Gastrocnemius medialis (tissue), 4 donors: ENCODE measurements at regions not wholly inside any gene's neighbourhood (a gene's known extent, or its start where the extent isn't known, plus 50 kb on each side); places are given as distances from the start of the nearest gene placed in this dataset.

Experiments
- ATAC-seq, 2 donors: fragments of 150-250 bp; one replicate each; pipeline ENCODE4 v1.9.1; 2016
- DNase-seq, 2 donors: peaks; one replicate each; pipeline ENCODE4 v3.0.0-alpha.2; 2019
- H3K27ac ChIP-seq, 4 donors: fragments of 200-600 bp; sonication (generic); 1 replicate in 1 of 4; 2 replicates in 3 of 4; pipeline ENCODE4 v1.5.1; 2016 to 2018; ENCODE audit warnings: mild to moderate bottlenecking in 2 of 4, moderate library complexity in 1 of 4
- H3K27me3 ChIP-seq, 3 donors: fragments of 200-600 bp; sonication (generic) in 2 of 3; 1 replicate in 1 of 3; 2 replicates in 2 of 3; pipeline versions ENCODE4 v1.5.1 to v1.6.0; 2016 to 2019; ENCODE audit warnings: mild to moderate bottlenecking in 1 of 3, moderate library complexity in 1 of 3
- H3K36me3 ChIP-seq, 2 donors: fragments of 200-600 bp; sonication (generic) in 1 of 2; one replicate each; pipeline ENCODE4 v1.5.1; 2017 to 2018
- H3K4me1 ChIP-seq, 2 donors: fragments of 200-600 bp; sonication (generic) in 1 of 2; one replicate each; pipeline ENCODE4 v1.5.1; 2016 to 2017; ENCODE audit warnings: mild to moderate bottlenecking in 2 of 2
- H3K4me3 ChIP-seq, 4 donors: fragments of 200-600 bp; sonication (generic) in 3 of 4; 1 replicate in 1 of 4; 2 replicates in 3 of 4; pipeline ENCODE4 v1.5.1; 2016 to 2019; ENCODE audit warnings: mild to moderate bottlenecking in 2 of 4
- H3K9me3 ChIP-seq, 3 donors: fragments of 200-600 bp; sonication (generic) in 2 of 3; 1 replicate in 1 of 3; 2 replicates in 2 of 3; pipeline ENCODE4 v1.5.1; 2016 to 2019
- CTCF ChIP-seq, 5 experiments: fragments of 450-650 bp in 3 of 5; fragments of 200-600 bp in 2 of 5; sonication (generic) in 2 of 5; IDR thresholded peaks in 4 of 5; conservative IDR thresholded peaks in 1 of 5; 1 replicate in 4 of 5; 2 replicates in 1 of 5; pipeline ENCODE4 v1.5.1; 2016 to 2019; ENCODE audit warnings: antibody characterized with exemption in 5 of 5, mild to moderate bottlenecking in 3 of 5, moderate library complexity in 3 of 5
- POLR2A ChIP-seq, 2 donors: fragments of 450-650 bp; IDR thresholded peaks; one replicate each; pipeline ENCODE4 v1.6.1; 2017; ENCODE audit warnings: antibody characterized with exemption in 2 of 2, mild to moderate bottlenecking in 2 of 2, moderate library complexity in 2 of 2
- in situ Hi-C, 4 donors: fragments of 200-750 bp; cut with MboI; loops; one replicate each; pipeline versions ENCODE4 v1.15.0 to v1.8.0; 2017; ENCODE audit warnings: low sequenced_read_pairs in 4 of 4
- intact Hi-C: fragments of 100-400 bp; cut with DNase I; formaldehyde crosslinking; loops from one replicate; pipeline ENCODE4 v1.15.1; 2023; ENCODE audit warnings: low total_unique reads

- Histone ChIP-seq H3K36me3 (no peaks in the 10 kb centered on the region), H3K9me3 (peaks cover 0 to 1% (median 0%) of the 10 kb centered on the region in 3 donors), H3K27ac (no peak overlapping the region), H3K27me3 (no peaks in the 10 kb centered on the region), H3K4me1 (no peaks in the 10 kb centered on the region), H3K4me3 (no peak overlapping the region)
- in situ Hi-C loops, result no loop called here
- ATAC-seq (no peak), DNase-seq (no peak)
- TF ChIP-seq POLR2A (IDR thresholded peaks at IDR 0.05), result no peak
- no peak for TF ChIP-seq CTCF (IDR thresholded peaks at IDR 0.05 in 4 of 5, conservative IDR thresholded peaks at IDR 0.05 in 1 of 5)
- intact Hi-C loops, result no loop called here
Measured at GRCh38 chr11:69364921-69365320, 71.0 kb downstream of the MYEOV start.

- H3K36me3 ChIP-seq, result no peaks in the 10 kb centered on the region
- no peaks in the 10 kb centered on the region for H3K27me3 ChIP-seq
- H3K9me3 ChIP-seq, result no peaks in the 10 kb centered on the region
- no peak for DNase-seq
- no peaks in the 10 kb centered on the region for H3K4me1 ChIP-seq
- ATAC-seq, result no peak
- H3K27ac ChIP-seq, result no peak overlapping the region
- in situ Hi-C loops (no loop called here), intact Hi-C loops (no loop called here)
- TF ChIP-seq CTCF (IDR thresholded peaks at IDR 0.05 in 4 of 5, conservative IDR thresholded peaks at IDR 0.05 in 1 of 5), result no peak
- TF ChIP-seq POLR2A (IDR thresholded peaks at IDR 0.05), result no peak
- H3K4me3 ChIP-seq, result no peak overlapping the region
Measured at GRCh38 chr11:69365558-69365957, 71.6 kb downstream of the MYEOV start.

DNA sequence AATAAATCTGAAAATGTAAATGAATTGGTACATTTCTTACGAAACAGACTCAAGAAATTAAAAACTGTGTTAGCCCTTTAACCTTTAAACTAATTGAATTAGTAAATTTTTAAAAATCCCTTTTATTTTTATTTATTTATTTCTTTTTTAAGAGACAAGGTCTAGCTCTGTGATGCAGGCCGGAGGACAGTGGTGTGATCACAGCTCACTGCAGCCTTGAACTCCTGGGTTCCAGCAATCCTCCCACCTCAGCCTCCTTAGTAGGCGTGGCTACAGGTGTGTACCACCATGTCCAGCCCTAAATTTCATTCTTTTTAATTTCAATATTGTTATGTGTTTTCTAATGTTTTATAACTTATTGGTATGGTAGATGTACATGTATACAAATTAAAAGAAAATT is 72.6 kb downstream of the MYEOV start:
- Histone ChIP-seq H3K36me3 (no peaks in the 10 kb centered on the region), H3K4me3 (no peak overlapping the region), H3K27ac (no peak overlapping the region), H3K4me1 (no peaks in the 10 kb centered on the region), H3K27me3 (no peaks in the 10 kb centered on the region), H3K9me3 (no peaks in the 10 kb centered on the region)
- DNase-seq (no peak), ATAC-seq (no peak)
- TF ChIP-seq POLR2A (IDR thresholded peaks at IDR 0.05) (no peak), CTCF (IDR thresholded peaks at IDR 0.05 in 4 of 5, conservative IDR thresholded peaks at IDR 0.05 in 1 of 5) (no peak)
- intact Hi-C loops (no loop called here), in situ Hi-C loops (no loop called here)

- TF ChIP-seq POLR2A (IDR thresholded peaks at IDR 0.05), result no peak
- no peak for TF ChIP-seq CTCF (IDR thresholded peaks at IDR 0.05 in 4 of 5, conservative IDR thresholded peaks at IDR 0.05 in 1 of 5)
- no peak for DNase-seq
- no peaks in the 10 kb centered on the region for H3K4me1 ChIP-seq
- ATAC-seq, result no peak
- H3K27ac ChIP-seq, result no peak overlapping the region
- H3K27me3 ChIP-seq, result no peaks in the 10 kb centered on the region
- H3K36me3 ChIP-seq, result no peaks in the 10 kb centered on the region
- in situ Hi-C loops (no loop called here), intact Hi-C loops (no loop called here)
- no peak overlapping the region for H3K4me3 ChIP-seq
- H3K9me3 ChIP-seq, result no peaks in the 10 kb centered on the region
Measured at GRCh38 chr11:69367211-69367964, 73.4 kb downstream of the MYEOV start.
